B cell (primary cell): ENCODE measurements at regions not wholly inside any gene's neighbourhood (a gene's known extent, or its start where the extent isn't known, plus 50 kb on each side); places are given as distances from the start of the nearest gene placed in this dataset.
"Not testable (repeated sequence)": the region's sequence is repeated elsewhere in the genome, so short reads cannot be mapped to it uniquely, and the experiment has no call there.

Experiments
- ATAC-seq: fragments of 200-7000 bp; cut with Tn5 transposase; one replicate; pipeline ENCODE4 v1.10.0; 2021; ENCODE audit warnings: low read depth, mild to moderate bottlenecking, moderate number of reproducible peaks, moderate library complexity
- CTCF ChIA-PET: fragments of 350-600 bp; sonication (Branson Sonifier 250); formaldehyde crosslinking; loops from one replicate; lab custom pipeline; 2021; ENCODE audit warnings: antibody characterized with exemption, inconsistent platforms; lab: Charles Lee
- POLR2A ChIA-PET: fragments of 350-600 bp; sonication (Branson Sonifier 250); formaldehyde crosslinking; loops from one replicate; lab custom pipeline; 2021; ENCODE audit warnings: antibody characterized with exemption; lab: Charles Lee
- DNase-seq: peaks from one replicate; pipeline ENCODE4 v3.0.0; 2013
- H2AFZ ChIP-seq: 2 replicates; pipeline ENCODE4 v1.6.1; 2012; ENCODE audit warnings: mild to moderate bottlenecking, low read depth, low read length; ENCODE audit not compliant: insufficient read depth, poor library complexity, severe bottlenecking
- H3K27ac ChIP-seq, 2 donors: 1 replicate in 1 of 2; 2 replicates in 1 of 2; pipeline ENCODE4 v1.5.1; 2012 to 2013; ENCODE audit warnings: low read length in 2 of 2, mild to moderate bottlenecking in 2 of 2, moderate library complexity in 1 of 2
- H3K27me3 ChIP-seq, 4 experiments: fragments of 200-600 bp in 1 of 4; sonication (generic) in 1 of 4; replicated peaks in 1 of 4; 1 replicate in 2 of 4; 2 replicates in 2 of 4; pipeline versions ENCODE4 v1.6.1 to v1.7.0; 2013 to 2016; ENCODE audit warnings: low read length in 3 of 4, mild to moderate bottlenecking in 2 of 4, mixed read lengths in 1 of 4, moderate library complexity in 1 of 4; ENCODE audit not compliant: insufficient read depth in 4 of 4, control insufficient read depth in 3 of 4; ENCODE audit errors: control extremely low read depth in 1 of 4
- H3K36me3 ChIP-seq, 2 experiments: replicated peaks in 1 of 2; 1 replicate in 1 of 2; 2 replicates in 1 of 2; pipeline versions ENCODE4 v1.6.1 to v1.7.1; 2013; ENCODE audit warnings: low read length in 1 of 2; ENCODE audit not compliant: insufficient read depth in 2 of 2, control insufficient read depth in 1 of 2; ENCODE audit errors: control extremely low read depth in 1 of 2, extremely low read depth in 1 of 2
- H3K4me1 ChIP-seq, 2 donors: fragments of 200-600 bp in 1 of 2; sonication (generic) in 1 of 2; 1 replicate in 1 of 2; 2 replicates in 1 of 2; pipeline versions ENCODE4 v1.5.1 to v1.6.1; 2013 to 2017; ENCODE audit warnings: low read length in 2 of 2; ENCODE audit not compliant: control insufficient read depth in 2 of 2, insufficient read depth in 2 of 2
- H3K4me2 ChIP-seq: replicated peaks from 2 replicates; pipeline ENCODE3; 2012; ENCODE audit warnings: mild to moderate bottlenecking, low read depth, low read length; ENCODE audit not compliant: poor library complexity, severe bottlenecking
- H3K4me3 ChIP-seq, 5 experiments: fragments of 200-600 bp in 1 of 5; sonication (generic) in 1 of 5; 1 replicate in 3 of 5; 2 replicates in 2 of 5; pipeline versions ENCODE4 v1.5.1 to v1.7.0; 2011 to 2016; ENCODE audit warnings: low read length in 4 of 5, mild to moderate bottlenecking in 4 of 5, low read depth in 2 of 5, control low read depth in 1 of 5, moderate library complexity in 1 of 5; ENCODE audit not compliant: insufficient read depth in 1 of 5; ENCODE audit errors: control extremely low read depth in 1 of 5, extremely low read depth in 1 of 5
- H3K79me2 ChIP-seq: fragments of 200-600 bp; sonication (generic); one replicate; pipeline ENCODE4 v1.6.0; 2016; ENCODE audit warnings: low read length; ENCODE audit not compliant: control insufficient read depth, insufficient read depth
- H3K9ac ChIP-seq: fragments of 200-600 bp; sonication (generic); 2 replicates; pipeline ENCODE4 v1.6.1; 2017; ENCODE audit warnings: mild to moderate bottlenecking, low read length, moderate library complexity
- H3K9me3 ChIP-seq, 3 donors: one replicate each; pipeline versions ENCODE4 v1.6.1 to v1.7.1; 2013; ENCODE audit warnings: low read length in 2 of 3; ENCODE audit not compliant: control insufficient read depth in 2 of 3, insufficient read depth in 1 of 3; ENCODE audit errors: control extremely low read depth in 1 of 3
- H4K20me1 ChIP-seq: 2 replicates; pipeline ENCODE4 v1.6.0; 2012; ENCODE audit warnings: mild to moderate bottlenecking, low read length; ENCODE audit not compliant: insufficient read depth, control insufficient read depth, poor library complexity, severe bottlenecking
- H3K27ac Mint-ChIP-seq: one replicate; pipeline ENCODE4 v1.8.0; 2021; ENCODE audit warnings: mixed read lengths
- H3K27me3 Mint-ChIP-seq: one replicate; pipeline ENCODE4 v1.8.0; 2021; ENCODE audit warnings: mixed read lengths
- H3K4me1 Mint-ChIP-seq: one replicate; pipeline ENCODE4 v1.8.0; 2021; ENCODE audit warnings: mixed read lengths
- H3K4me3 Mint-ChIP-seq: one replicate; pipeline ENCODE4 v1.8.0; 2021; ENCODE audit warnings: mixed read lengths
- H3K9me3 Mint-ChIP-seq: one replicate; pipeline ENCODE4 v1.8.0; 2022; ENCODE audit warnings: mixed read lengths; ENCODE audit not compliant: insufficient read depth
- EZH2 ChIP-seq: IDR thresholded peaks from 2 replicates; pipeline ENCODE4 v1.6.1; 2012; ENCODE audit warnings: borderline replicate concordance, low read depth, mild to moderate bottlenecking, moderate library complexity, low read length; ENCODE audit not compliant: insufficient read depth, poor library complexity, severe bottlenecking
- WGBS: methylation state at CpG from one replicate; pipeline ENCODE4 v1.1.5; 2013; ENCODE audit warnings: missing lambda C conversion rate; ENCODE audit not compliant: insufficient coverage; 5-methylcytosine and 5-hydroxymethylcytosine counted together
- intact Hi-C: fragments of 100-400 bp; cut with micrococcal nuclease; formaldehyde crosslinking; loops from one replicate; pipeline ENCODE4 v1.10.0; 2022
- TF ChIP-seq, protein P1 (sequence below): fragments of 200-600 bp; IDR thresholded peaks from one replicate; pipeline ENCODE4 v1.8.0; 2022; ENCODE audit warnings: antibody characterized with exemption, mild to moderate bottlenecking

GRCh38 chr2:188693771-188694170 is 280.4 kb upstream of the COL3A1 start:
- no peak overlapping the region for H3K4me3 ChIP-seq
- no peaks in the 10 kb centered on the region for H3K4me1 Mint-ChIP-seq
- no peaks in the 10 kb centered on the region for H3K36me3 ChIP-seq
- no peak overlapping the region for H3K27ac ChIP-seq
- H3K9me3 Mint-ChIP-seq, result peaks cover 7% of the 10 kb centered on the region
- H3K79me2 ChIP-seq, result no peaks in the 10 kb centered on the region
- no peaks in the 10 kb centered on the region for H3K4me1 ChIP-seq
- no peak overlapping the region for H3K27ac Mint-ChIP-seq
- ChIA-PET POLR2A (no interaction called here), CTCF (no interaction called here)
- intact Hi-C loops, result no loop called here
- 57% methylated on average over 1 of the region's 2 CpGs for WGBS
- no peaks in the 10 kb centered on the region for H4K20me1 ChIP-seq
- no peak overlapping the region for H3K9ac ChIP-seq
- H3K4me3 Mint-ChIP-seq, result no peak overlapping the region
- H2AFZ ChIP-seq, result no peak overlapping the region
- TF ChIP-seq, protein P1, sequence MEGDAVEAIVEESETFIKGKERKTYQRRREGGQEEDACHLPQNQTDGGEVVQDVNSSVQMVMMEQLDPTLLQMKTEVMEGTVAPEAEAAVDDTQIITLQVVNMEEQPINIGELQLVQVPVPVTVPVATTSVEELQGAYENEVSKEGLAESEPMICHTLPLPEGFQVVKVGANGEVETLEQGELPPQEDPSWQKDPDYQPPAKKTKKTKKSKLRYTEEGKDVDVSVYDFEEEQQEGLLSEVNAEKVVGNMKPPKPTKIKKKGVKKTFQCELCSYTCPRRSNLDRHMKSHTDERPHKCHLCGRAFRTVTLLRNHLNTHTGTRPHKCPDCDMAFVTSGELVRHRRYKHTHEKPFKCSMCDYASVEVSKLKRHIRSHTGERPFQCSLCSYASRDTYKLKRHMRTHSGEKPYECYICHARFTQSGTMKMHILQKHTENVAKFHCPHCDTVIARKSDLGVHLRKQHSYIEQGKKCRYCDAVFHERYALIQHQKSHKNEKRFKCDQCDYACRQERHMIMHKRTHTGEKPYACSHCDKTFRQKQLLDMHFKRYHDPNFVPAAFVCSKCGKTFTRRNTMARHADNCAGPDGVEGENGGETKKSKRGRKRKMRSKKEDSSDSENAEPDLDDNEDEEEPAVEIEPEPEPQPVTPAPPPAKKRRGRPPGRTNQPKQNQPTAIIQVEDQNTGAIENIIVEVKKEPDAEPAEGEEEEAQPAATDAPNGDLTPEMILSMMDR, result no peak
- no peak for TF ChIP-seq EZH2
- H3K4me2 ChIP-seq, result no peak overlapping the region
- no peaks in the 10 kb centered on the region for H3K27me3 ChIP-seq
- peaks cover 0 to 9% (median 0%) of the 10 kb centered on the region in 3 donors for H3K9me3 ChIP-seq
- H3K27me3 Mint-ChIP-seq, result no peaks in the 10 kb centered on the region
- no peak for ATAC-seq
- no peak for DNase-seq

DNA sequence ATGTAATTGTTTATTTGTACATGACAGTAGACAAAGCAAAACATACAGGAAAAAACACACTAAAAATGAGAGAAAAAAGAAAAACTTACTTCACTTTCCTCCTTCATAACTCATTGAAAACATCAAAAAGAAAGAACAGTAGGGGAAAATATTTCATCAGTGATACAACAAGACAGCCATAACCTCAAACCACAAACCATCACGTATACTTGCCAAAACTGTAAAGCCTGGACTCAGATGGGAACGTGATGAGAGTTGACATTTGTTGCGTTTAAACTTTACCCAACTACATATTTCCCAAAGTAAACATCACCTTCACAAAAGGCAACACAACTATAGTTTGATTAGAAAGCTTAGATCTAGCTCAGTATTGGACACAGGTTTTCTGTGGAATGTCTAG is 278.2 kb upstream of the COL3A1 start:
- H3K4me3 Mint-ChIP-seq, result no peak overlapping the region
- ChIA-PET CTCF (no interaction called here), POLR2A (no interaction called here)
- Histone ChIP-seq H2AFZ (no peak overlapping the region), H3K9me3 (peaks cover 0 to 6% (median 0%) of the 10 kb centered on the region in 3 donors), H3K4me2 (no peak overlapping the region), H3K27ac (no peak overlapping the region), H3K4me3 (no peak overlapping the region), H3K9ac (no peak overlapping the region), H3K36me3 (no peaks in the 10 kb centered on the region), H3K79me2 (no peaks in the 10 kb centered on the region), H3K27me3 (no peaks in the 10 kb centered on the region), H3K4me1 (no peaks in the 10 kb centered on the region), H4K20me1 (no peaks in the 10 kb centered on the region)
- H3K9me3 Mint-ChIP-seq, result peaks cover 10% of the 10 kb centered on the region
- no CpG with 5 or more reads among the region's 3 CpGs for WGBS
- intact Hi-C loops, result no loop called here
- no peaks in the 10 kb centered on the region for H3K27me3 Mint-ChIP-seq
- DNase-seq (no peak), ATAC-seq (no peak)
- no peak for TF ChIP-seq EZH2
- TF ChIP-seq, protein P1, result no peak
- no peak overlapping the region for H3K27ac Mint-ChIP-seq
- H3K4me1 Mint-ChIP-seq, result no peaks in the 10 kb centered on the region

- H3K27me3 Mint-ChIP-seq, H3K4me1 ChIP-seq, intact Hi-C loops, DNase-seq, H3K27me3 ChIP-seq, POLR2A ChIA-PET, H3K79me2 ChIP-seq, H3K27ac ChIP-seq, H3K9me3 ChIP-seq, CTCF ChIA-PET, H3K36me3 ChIP-seq, H3K4me3 ChIP-seq, H2AFZ ChIP-seq, H4K20me1 ChIP-seq, H3K27ac Mint-ChIP-seq, H3K4me1 Mint-ChIP-seq, ATAC-seq, H3K4me3 Mint-ChIP-seq, H3K4me2 ChIP-seq, H3K9ac ChIP-seq: not testable (repeated sequence)
- WGBS, result no CpG with 5 or more reads among the region's 1 CpG
- H3K9me3 Mint-ChIP-seq, result peaks cover 10% of the 10 kb centered on the region
These were observed 276.0 kb upstream of the COL3A1 start for GRCh38 chr2:188698151-188698550.
